ENCODE measurements at regions not wholly inside any gene's neighbourhood (a gene's known extent, or its start where the extent isn't known, plus 50 kb on each side); places are given as distances from the start of the nearest gene placed in this dataset.

GRCh38 chr12:116640281-116640680, 81.1 kb downstream of the MAP1LC3B2 start:
- H3K27me3 ChIP-seq (ENCODE audit: control insufficient read depth in 3 of 3, insufficient read depth in 3 of 3, low read length in 2 of 3), result no peaks in the 10 kb centered on the region
- peaks cover 0 to 2% (median 0%) of the 10 kb centered on the region in 4 donors for H3K9me3 ChIP-seq (ENCODE audit: control insufficient read depth in 4 of 4, insufficient read depth in 3 of 4, low read length in 3 of 4)
- 83 to 87% methylated on average over 1 of the region's 1 CpG for WGBS, 2 donors
- H3K9ac ChIP-seq (ENCODE audit: insufficient read depth in 1 of 2, low read length in 2 of 2), result no peak overlapping the region
- peaks cover 0 to 5% (median 5%) of the 10 kb centered on the region in 5 donors for H3K4me1 ChIP-seq (ENCODE audit: control insufficient read depth in 5 of 5, insufficient read depth in 5 of 5, low read length in 5 of 5)
- no peaks in the 10 kb centered on the region for H3K36me3 ChIP-seq (ENCODE audit: control insufficient read depth in 4 of 4, insufficient read depth in 4 of 4, low read length in 4 of 4)
- no peak for TF ChIP-seq CTCF (IDR thresholded peaks at IDR 0.05; ENCODE audit: control extremely low read depth, extremely low read depth)
- H3K4me3 ChIP-seq, result no peak overlapping the region
- no peak for DNase-seq
- no peak overlapping the region for H3K27ac ChIP-seq (ENCODE audit: low read depth in 1 of 2, low read length in 1 of 2)
- ATAC-seq (ENCODE audit: insufficient read depth, low FRiP score), result no peak

- 77 to 82% methylated on average over 4 of the region's 4 CpGs for WGBS, 2 donors
Observed at GRCh38 chr12:116639765-116640164, 80.6 kb downstream of the MAP1LC3B2 start.

DNA sequence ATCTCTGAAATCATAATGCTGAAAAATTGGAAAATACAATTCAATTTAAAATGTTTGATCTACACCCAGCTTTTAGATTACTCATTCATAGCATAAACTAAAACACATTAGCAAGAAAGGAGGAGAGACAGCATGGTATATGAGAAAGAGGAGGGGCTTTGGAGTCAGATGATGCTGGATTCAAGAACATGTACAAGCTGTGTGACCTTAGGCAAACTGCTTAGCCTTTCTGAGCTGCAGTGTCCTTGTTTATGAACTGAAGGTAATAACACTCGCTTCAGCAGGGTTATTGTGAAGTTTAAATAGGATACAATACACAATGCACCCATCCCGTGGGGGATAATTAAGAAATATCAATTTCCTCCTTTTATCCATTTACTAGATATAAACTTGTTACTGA, 79.2 kb downstream of the MAP1LC3B2 start:
- H3K27ac ChIP-seq (ENCODE audit: low read depth in 1 of 2, low read length in 1 of 2), result no peak overlapping the region
- H3K27me3 ChIP-seq (ENCODE audit: control insufficient read depth in 3 of 3, insufficient read depth in 3 of 3, low read length in 2 of 3), result no peaks in the 10 kb centered on the region
- TF ChIP-seq CTCF (IDR thresholded peaks at IDR 0.05; ENCODE audit: control extremely low read depth, extremely low read depth), result no peak
- no peak overlapping the region for H3K4me3 ChIP-seq
- DNase-seq, result no peak
- H3K4me1 ChIP-seq (ENCODE audit: control insufficient read depth in 5 of 5, insufficient read depth in 5 of 5, low read length in 5 of 5), result peaks cover 0 to 7% (median 5%) of the 10 kb centered on the region in 5 donors
- H3K9ac ChIP-seq (ENCODE audit: insufficient read depth in 1 of 2, low read length in 2 of 2), result no peak overlapping the region
- no peaks in the 10 kb centered on the region for H3K36me3 ChIP-seq (ENCODE audit: control insufficient read depth in 4 of 4, insufficient read depth in 4 of 4, low read length in 4 of 4)
- H3K9me3 ChIP-seq (ENCODE audit: control insufficient read depth in 4 of 4, insufficient read depth in 3 of 4, low read length in 3 of 4), result no peaks in the 10 kb centered on the region
- ATAC-seq (ENCODE audit: insufficient read depth, low FRiP score), result no peak
- WGBS, 2 donors, result 30 to 62% methylated on average over 2 of the region's 2 CpGs

More at GRCh38 chr12:116639765-116640164, 80.6 kb downstream of the MAP1LC3B2 start:
- no peak overlapping the region for H3K27ac ChIP-seq (ENCODE audit: low read depth in 1 of 2, low read length in 1 of 2)
- no peaks in the 10 kb centered on the region for H3K36me3 ChIP-seq (ENCODE audit: control insufficient read depth in 4 of 4, insufficient read depth in 4 of 4, low read length in 4 of 4)
- no peak for DNase-seq
- H3K27me3 ChIP-seq (ENCODE audit: control insufficient read depth in 3 of 3, insufficient read depth in 3 of 3, low read length in 2 of 3), result no peaks in the 10 kb centered on the region
- no peak overlapping the region for H3K4me3 ChIP-seq
- no peaks in the 10 kb centered on the region for H3K9me3 ChIP-seq (ENCODE audit: control insufficient read depth in 4 of 4, insufficient read depth in 3 of 4, low read length in 3 of 4)
- TF ChIP-seq CTCF (IDR thresholded peaks at IDR 0.05; ENCODE audit: control extremely low read depth, extremely low read depth), result no peak
- no peak overlapping the region for H3K9ac ChIP-seq (ENCODE audit: insufficient read depth in 1 of 2, low read length in 2 of 2)
- H3K4me1 ChIP-seq (ENCODE audit: control insufficient read depth in 5 of 5, insufficient read depth in 5 of 5, low read length in 5 of 5), result peaks cover 0 to 7% (median 5%) of the 10 kb centered on the region in 5 donors
- no peak for ATAC-seq (ENCODE audit: insufficient read depth, low FRiP score)

DNA sequence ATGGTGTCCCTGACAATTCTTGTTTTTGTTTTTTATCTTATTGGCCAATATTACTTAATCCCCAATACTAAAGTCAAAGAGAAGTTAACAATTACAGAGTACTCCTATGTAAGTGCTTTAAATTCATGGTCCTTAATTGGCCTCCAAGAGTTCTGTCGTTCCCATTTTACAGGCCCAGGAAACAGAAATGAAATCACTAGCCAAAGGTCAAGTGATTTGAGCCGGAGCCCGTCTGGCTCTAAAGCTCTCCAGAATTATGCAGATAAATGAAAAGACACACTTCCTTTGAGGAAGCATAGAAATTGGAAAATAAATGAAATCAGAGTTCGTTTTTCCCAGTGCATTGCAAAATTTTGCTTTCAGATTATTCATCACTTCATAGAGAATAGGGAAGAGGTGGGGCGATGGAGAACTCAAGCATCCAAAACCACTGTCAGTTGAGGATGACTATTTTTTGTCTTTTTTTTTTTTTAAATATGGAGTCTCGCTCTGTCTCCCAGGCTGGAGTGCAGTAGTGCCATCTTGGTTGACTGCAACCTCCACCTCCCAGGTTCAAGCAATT, 78.5 kb downstream of the MAP1LC3B2 start:
- WGBS, 2 donors, result 25 to 41% methylated on average over 6 of the region's 6 CpGs
- H3K27ac ChIP-seq (ENCODE audit: low read depth in 1 of 2, low read length in 1 of 2), result no peak overlapping the region

More for the DNA sequence above, 78.5 kb downstream of the MAP1LC3B2 start:
- H3K36me3 ChIP-seq (ENCODE audit: control insufficient read depth in 4 of 4, insufficient read depth in 4 of 4, low read length in 4 of 4), result no peaks in the 10 kb centered on the region
- H3K4me1 ChIP-seq (ENCODE audit: control insufficient read depth in 5 of 5, insufficient read depth in 5 of 5, low read length in 5 of 5), result peaks cover 0 to 7% (median 5%) of the 10 kb centered on the region in 5 donors
- DNase-seq, result no peak
- no peak overlapping the region for H3K9ac ChIP-seq (ENCODE audit: insufficient read depth in 1 of 2, low read length in 2 of 2)
- no peaks in the 10 kb centered on the region for H3K27me3 ChIP-seq (ENCODE audit: control insufficient read depth in 3 of 3, insufficient read depth in 3 of 3, low read length in 2 of 3)
- H3K4me3 ChIP-seq, result no peak overlapping the region
- TF ChIP-seq CTCF (IDR thresholded peaks at IDR 0.05; ENCODE audit: control extremely low read depth, extremely low read depth), result no peak
- no peak for ATAC-seq (ENCODE audit: insufficient read depth, low FRiP score)
- H3K9me3 ChIP-seq (ENCODE audit: control insufficient read depth in 4 of 4, insufficient read depth in 3 of 4, low read length in 3 of 4), result no peaks in the 10 kb centered on the region

Data from lung (tissue), 11 donors.